HEK293 (cell line): ENCODE measurements at regions not wholly inside any gene's neighbourhood (a gene's known extent, or its start where the extent isn't known, plus 50 kb on each side); places are given as distances from the start of the nearest gene placed in this dataset.

ENCODE experiments used
- SP3 ChIP-seq: fragments of 450-650 bp; formaldehyde crosslinking; IDR thresholded peaks from 2 replicates; pipeline ENCODE4 v1.5.1; 2016; ENCODE audit warnings: missing biosample characterization, missing genetic modification characterization
- ZNF837 ChIP-seq: fragments of 450-650 bp; formaldehyde crosslinking; IDR thresholded peaks from 2 replicates; pipeline ENCODE4 v1.5.1; 2016; ENCODE audit warnings: missing biosample characterization, missing genetic modification characterization
- TF ChIP-seq, protein P1 (sequence below): fragments of 450-650 bp; formaldehyde crosslinking; IDR thresholded peaks from 2 replicates; pipeline ENCODE4 v1.5.1; 2016; ENCODE audit warnings: missing biosample characterization, missing genetic modification characterization

DNA sequence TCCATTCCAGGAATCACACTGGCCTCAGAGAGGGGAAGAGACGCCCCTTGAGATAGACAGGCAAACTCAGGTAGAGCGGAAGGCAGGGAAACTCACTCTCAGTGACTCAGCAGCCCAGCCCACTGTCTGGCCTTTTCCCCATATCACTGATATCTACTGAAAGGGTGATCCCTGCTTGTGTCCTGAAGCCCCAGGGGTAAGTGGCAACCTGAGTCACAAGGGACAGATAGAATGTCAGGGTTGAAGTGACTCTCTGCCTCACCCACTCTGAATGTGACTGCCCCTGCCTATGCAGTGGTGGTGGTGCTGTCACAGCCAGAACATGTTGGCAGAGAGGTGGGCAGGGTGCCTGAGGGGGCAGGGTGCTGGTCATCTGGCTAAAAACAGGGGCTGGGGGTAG, 157.5 kb upstream of the FGGY start:
- TF ChIP-seq, protein P1, sequence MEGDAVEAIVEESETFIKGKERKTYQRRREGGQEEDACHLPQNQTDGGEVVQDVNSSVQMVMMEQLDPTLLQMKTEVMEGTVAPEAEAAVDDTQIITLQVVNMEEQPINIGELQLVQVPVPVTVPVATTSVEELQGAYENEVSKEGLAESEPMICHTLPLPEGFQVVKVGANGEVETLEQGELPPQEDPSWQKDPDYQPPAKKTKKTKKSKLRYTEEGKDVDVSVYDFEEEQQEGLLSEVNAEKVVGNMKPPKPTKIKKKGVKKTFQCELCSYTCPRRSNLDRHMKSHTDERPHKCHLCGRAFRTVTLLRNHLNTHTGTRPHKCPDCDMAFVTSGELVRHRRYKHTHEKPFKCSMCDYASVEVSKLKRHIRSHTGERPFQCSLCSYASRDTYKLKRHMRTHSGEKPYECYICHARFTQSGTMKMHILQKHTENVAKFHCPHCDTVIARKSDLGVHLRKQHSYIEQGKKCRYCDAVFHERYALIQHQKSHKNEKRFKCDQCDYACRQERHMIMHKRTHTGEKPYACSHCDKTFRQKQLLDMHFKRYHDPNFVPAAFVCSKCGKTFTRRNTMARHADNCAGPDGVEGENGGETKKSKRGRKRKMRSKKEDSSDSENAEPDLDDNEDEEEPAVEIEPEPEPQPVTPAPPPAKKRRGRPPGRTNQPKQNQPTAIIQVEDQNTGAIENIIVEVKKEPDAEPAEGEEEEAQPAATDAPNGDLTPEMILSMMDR, result no peak
- no peak for TF ChIP-seq SP3 (tag by site-specific recombination)
- TF ChIP-seq ZNF837 (tag by site-specific recombination), result no peak
